ENCODE measurements at regions not wholly inside any gene's neighbourhood (a gene's known extent, or its start where the extent isn't known, plus 50 kb on each side); places are given as distances from the start of the nearest gene placed in this dataset.

- no peak overlapping the region for H3K4me3 ChIP-seq (ENCODE audit: low read depth, poor library complexity, severe bottlenecking)
- TF ChIP-seq CTCF (IDR thresholded peaks at IDR 0.05): no peak
- TF ChIP-seq POLR2A (IDR thresholded peaks at IDR 0.05): no peak
- WGBS, 2 donors: 69 to 73% methylated on average over 12 of the region's 12 CpGs
- DNase-seq (ENCODE audit: low spot score in 2 of 2): peak; percentile 68 to 89
- intact Hi-C loops (cut with DNase I; ENCODE audit: low total_unique reads): no loop called here
Observed at GRCh38 chr5:173501922-173502321, 114.5 kb downstream of the BOD1 start.

- H3K4me3 ChIP-seq (ENCODE audit: low read depth, poor library complexity, severe bottlenecking): no peak overlapping the region
- TF ChIP-seq POLR2A (IDR thresholded peaks at IDR 0.05) (no peak), CTCF (IDR thresholded peaks at IDR 0.05) (no peak)
- DNase-seq (ENCODE audit: low spot score in 2 of 2): no peak
- intact Hi-C loops (cut with DNase I; ENCODE audit: low total_unique reads): no loop called here
- WGBS, 2 donors: 44 to 57% methylated on average over 8 of the region's 8 CpGs
Observed at GRCh38 chr5:173501271-173501670, 115.2 kb downstream of the BOD1 start.

GRCh38 chr5:173500213-173500560 is 116.3 kb downstream of the BOD1 start:
- no peak for TF ChIP-seq CTCF (IDR thresholded peaks at IDR 0.05)
- no peak for TF ChIP-seq POLR2A (IDR thresholded peaks at IDR 0.05)
- 94 to 98% methylated on average over 6 of the region's 6 CpGs for WGBS, 2 donors
- intact Hi-C loops (cut with DNase I; ENCODE audit: low total_unique reads): no loop called here
- DNase-seq (ENCODE audit: low spot score in 2 of 2): no peak
- no peak overlapping the region for H3K4me3 ChIP-seq (ENCODE audit: low read depth, poor library complexity, severe bottlenecking)

- 83 to 85% methylated on average over 14 of the region's 14 CpGs for WGBS, 2 donors
- DNase-seq (ENCODE audit: low spot score in 2 of 2): peak in 1 of 2 donors; percentile 50
- H3K4me3 ChIP-seq (ENCODE audit: low read depth, poor library complexity, severe bottlenecking): no peak overlapping the region
- TF ChIP-seq CTCF (IDR thresholded peaks at IDR 0.05) (no peak), POLR2A (IDR thresholded peaks at IDR 0.05) (no peak)
- intact Hi-C loops (cut with DNase I; ENCODE audit: low total_unique reads): no loop called here
Observed at GRCh38 chr5:173499471-173500212, 116.8 kb downstream of the BOD1 start.

- WGBS, 2 donors: 60 to 61% methylated on average over 16 of the region's 16 CpGs
- TF ChIP-seq POLR2A (IDR thresholded peaks at IDR 0.05): no peak
- intact Hi-C loops (cut with DNase I; ENCODE audit: low total_unique reads): no loop called here
- no peak for DNase-seq (ENCODE audit: low spot score in 2 of 2)
- H3K4me3 ChIP-seq (ENCODE audit: low read depth, poor library complexity, severe bottlenecking): no peak overlapping the region
Observed at GRCh38 chr5:173498739-173499470, 117.5 kb downstream of the BOD1 start.

GRCh38 chr5:173498286-173498685 is 118.2 kb downstream of the BOD1 start:
- WGBS, 2 donors: 33 to 38% methylated on average over 9 of the region's 9 CpGs
- H3K4me3 ChIP-seq (ENCODE audit: low read depth, poor library complexity, severe bottlenecking): no peak overlapping the region
- TF ChIP-seq CTCF (IDR thresholded peaks at IDR 0.05) (no peak), POLR2A (IDR thresholded peaks at IDR 0.05) (no peak)
- peak; percentile 48 to 89 for DNase-seq (ENCODE audit: low spot score in 2 of 2)
- intact Hi-C loops (cut with DNase I; ENCODE audit: low total_unique reads): no loop called here

All from lower leg skin (tissue), 4 donors.